ENCODE measurements at regions not wholly inside any gene's neighbourhood (a gene's known extent, or its start where the extent isn't known, plus 50 kb on each side); places are given as distances from the start of the nearest gene placed in this dataset.
"Not testable (repeated sequence)": the region's sequence is repeated elsewhere in the genome, so short reads cannot be mapped to it uniquely, and the experiment has no call there.

DNA sequence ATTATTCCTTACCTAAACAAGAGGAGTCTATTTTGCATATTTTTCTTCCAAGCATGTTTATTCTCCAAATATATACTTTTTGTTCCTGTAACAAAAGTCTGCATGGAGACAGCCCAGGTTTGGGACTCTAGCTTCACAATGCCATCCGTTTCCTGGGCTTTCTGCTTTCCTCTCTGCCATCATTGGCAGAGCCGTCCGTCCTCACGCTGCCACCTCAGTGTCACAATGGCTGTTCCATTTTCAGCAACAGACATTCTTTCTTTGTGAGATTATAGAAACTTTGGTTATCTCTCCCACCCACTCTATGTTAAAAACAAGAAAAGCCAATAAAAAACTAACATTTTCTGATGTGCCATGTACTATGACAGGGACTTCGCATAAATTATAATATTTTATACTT lies 825.2 kb downstream of the REEP3 start:
- Histone ChIP-seq H3K4me3 (ENCODE audit: low read depth, low read length) (no peak overlapping the region), H3K9me3 (no peaks in the 10 kb centered on the region), H3K27me3 (replicated peaks; ENCODE audit: control insufficient read depth, insufficient read depth, low read length) (no peaks in the 10 kb centered on the region), H3K36me3 (ENCODE audit: control insufficient read depth, insufficient read depth, low read length) (no peaks in the 10 kb centered on the region), H3K4me1 (no peaks in the 10 kb centered on the region)
- TF ChIP-seq, protein P1, sequence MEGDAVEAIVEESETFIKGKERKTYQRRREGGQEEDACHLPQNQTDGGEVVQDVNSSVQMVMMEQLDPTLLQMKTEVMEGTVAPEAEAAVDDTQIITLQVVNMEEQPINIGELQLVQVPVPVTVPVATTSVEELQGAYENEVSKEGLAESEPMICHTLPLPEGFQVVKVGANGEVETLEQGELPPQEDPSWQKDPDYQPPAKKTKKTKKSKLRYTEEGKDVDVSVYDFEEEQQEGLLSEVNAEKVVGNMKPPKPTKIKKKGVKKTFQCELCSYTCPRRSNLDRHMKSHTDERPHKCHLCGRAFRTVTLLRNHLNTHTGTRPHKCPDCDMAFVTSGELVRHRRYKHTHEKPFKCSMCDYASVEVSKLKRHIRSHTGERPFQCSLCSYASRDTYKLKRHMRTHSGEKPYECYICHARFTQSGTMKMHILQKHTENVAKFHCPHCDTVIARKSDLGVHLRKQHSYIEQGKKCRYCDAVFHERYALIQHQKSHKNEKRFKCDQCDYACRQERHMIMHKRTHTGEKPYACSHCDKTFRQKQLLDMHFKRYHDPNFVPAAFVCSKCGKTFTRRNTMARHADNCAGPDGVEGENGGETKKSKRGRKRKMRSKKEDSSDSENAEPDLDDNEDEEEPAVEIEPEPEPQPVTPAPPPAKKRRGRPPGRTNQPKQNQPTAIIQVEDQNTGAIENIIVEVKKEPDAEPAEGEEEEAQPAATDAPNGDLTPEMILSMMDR (IDR thresholded peaks at IDR 0.05; ENCODE audit: insufficient read depth in 1 of 2, low read depth in 1 of 2, low read length in 1 of 2, severe bottlenecking in 1 of 2, unreplicated experiment in 1 of 2): no peak
- no peaks in the 10 kb centered on the region for H3K4me1 Mint-ChIP-seq (ENCODE audit: low read depth, unreplicated experiment)
- H3K9me3 Mint-ChIP-seq (ENCODE audit: unreplicated experiment): no peaks in the 10 kb centered on the region
- no peak overlapping the region for H3K27ac Mint-ChIP-seq (ENCODE audit: unreplicated experiment)
- CTCF ChIA-PET: no interaction called here
- intact Hi-C loops (cut with micrococcal nuclease; ENCODE audit: unreplicated experiment): no loop called here
- POLR2A ChIA-PET: no interaction called here
- H3K27me3 Mint-ChIP-seq (ENCODE audit: insufficient read depth, unreplicated experiment): peaks cover 8% of the 10 kb centered on the region
- DNase-seq: no peak
- H3K36me3 Mint-ChIP-seq (ENCODE audit: insufficient read depth, unreplicated experiment): no peaks in the 10 kb centered on the region
- BruUV-seq (replicated peaks): no TSS peak
- no peak overlapping the region for H3K4me3 Mint-ChIP-seq (ENCODE audit: unreplicated experiment)

DNA sequence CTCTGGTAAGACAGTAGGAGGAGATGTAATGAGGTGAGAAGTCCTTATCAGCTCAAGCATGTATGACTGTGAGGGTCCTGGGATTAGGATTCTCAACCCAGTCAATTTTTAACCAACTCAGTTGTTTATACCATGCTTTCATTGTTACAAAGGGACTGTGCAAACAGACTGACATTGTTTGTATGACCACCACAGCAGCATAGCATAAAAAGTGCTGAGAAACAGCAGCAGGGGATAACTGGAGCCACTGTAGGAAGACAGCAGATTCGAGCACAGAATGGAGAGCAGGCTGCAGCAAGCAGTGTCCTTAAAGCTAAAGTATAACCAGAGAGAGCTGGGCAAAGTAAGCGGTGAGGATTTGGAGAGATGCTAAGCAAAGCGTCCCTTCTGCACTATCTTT lies 829.5 kb downstream of the REEP3 start:
- Histone ChIP-seq H3K4me3 (ENCODE audit: low read depth, low read length) (no peak overlapping the region), H3K4me1 (no peaks in the 10 kb centered on the region), H3K9me3 (no peaks in the 10 kb centered on the region), H3K27me3 (replicated peaks; ENCODE audit: control insufficient read depth, insufficient read depth, low read length) (no peaks in the 10 kb centered on the region), H3K36me3 (ENCODE audit: control insufficient read depth, insufficient read depth, low read length) (no peaks in the 10 kb centered on the region)
- H3K27ac Mint-ChIP-seq (ENCODE audit: unreplicated experiment): no peak overlapping the region
- no peaks in the 10 kb centered on the region for H3K27me3 Mint-ChIP-seq (ENCODE audit: insufficient read depth, unreplicated experiment)
- no peaks in the 10 kb centered on the region for H3K9me3 Mint-ChIP-seq (ENCODE audit: unreplicated experiment)
- ChIA-PET POLR2A (no interaction called here), CTCF (interaction anchor here (0.9 kb wide), 1 partner anchor 29 kb away, joined by 3 read pairs; no protein-coding TSS in a partner anchor)
- no peaks in the 10 kb centered on the region for H3K4me1 Mint-ChIP-seq (ENCODE audit: low read depth, unreplicated experiment)
- no peak overlapping the region for H3K4me3 Mint-ChIP-seq (ENCODE audit: unreplicated experiment)
- TF ChIP-seq, protein P1 (IDR thresholded peaks at IDR 0.05; ENCODE audit: insufficient read depth in 1 of 2, low read depth in 1 of 2, low read length in 1 of 2, severe bottlenecking in 1 of 2, unreplicated experiment in 1 of 2): no peak
- no peaks in the 10 kb centered on the region for H3K36me3 Mint-ChIP-seq (ENCODE audit: insufficient read depth, unreplicated experiment)
- intact Hi-C loops (cut with micrococcal nuclease; ENCODE audit: unreplicated experiment): no loop called here
- BruUV-seq (replicated peaks): no TSS peak
- no peak for DNase-seq

DNA sequence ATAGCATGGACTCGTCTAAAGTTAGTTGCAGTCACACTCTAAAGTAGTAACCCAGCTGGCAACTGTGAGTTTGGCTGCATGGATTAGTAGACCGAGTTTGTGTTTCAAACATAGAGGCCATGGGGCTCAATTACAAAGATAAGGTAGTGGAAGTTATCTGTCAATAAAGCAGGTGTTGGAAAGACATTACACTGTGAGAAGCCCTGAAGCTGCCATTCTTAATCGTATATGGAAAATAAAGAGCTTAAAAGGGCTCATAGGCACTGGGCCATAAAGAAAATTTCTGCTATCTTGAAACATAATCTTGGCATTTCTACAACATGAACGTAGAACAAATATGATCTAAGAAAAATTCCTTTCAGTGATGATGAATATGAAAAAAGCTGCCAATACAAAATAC lies 837.7 kb downstream of the REEP3 start:
- BruUV-seq (replicated peaks): no TSS peak
- Histone ChIP-seq H3K4me3 (ENCODE audit: low read depth, low read length) (no peak overlapping the region), H3K36me3 (ENCODE audit: control insufficient read depth, insufficient read depth, low read length) (no peaks in the 10 kb centered on the region), H3K27me3 (replicated peaks; ENCODE audit: control insufficient read depth, insufficient read depth, low read length) (no peaks in the 10 kb centered on the region), H3K4me1 (no peaks in the 10 kb centered on the region), H3K9me3 (peaks cover 20% of the 10 kb centered on the region)
- no peak for DNase-seq
- Mint-ChIP-seq H3K9me3 (ENCODE audit: unreplicated experiment) (peaks cover 40% of the 10 kb centered on the region), H3K27ac (ENCODE audit: unreplicated experiment) (no peak overlapping the region), H3K4me1 (ENCODE audit: low read depth, unreplicated experiment) (no peaks in the 10 kb centered on the region), H3K27me3 (ENCODE audit: insufficient read depth, unreplicated experiment) (no peaks in the 10 kb centered on the region), H3K4me3 (ENCODE audit: unreplicated experiment) (no peak overlapping the region), H3K36me3 (ENCODE audit: insufficient read depth, unreplicated experiment) (no peaks in the 10 kb centered on the region)
- TF ChIP-seq, protein P1 (IDR thresholded peaks at IDR 0.05; ENCODE audit: insufficient read depth in 1 of 2, low read depth in 1 of 2, low read length in 1 of 2, severe bottlenecking in 1 of 2, unreplicated experiment in 1 of 2): no peak
- POLR2A ChIA-PET: no interaction called here
- intact Hi-C loops (cut with micrococcal nuclease; ENCODE audit: unreplicated experiment): no loop called here
- CTCF ChIA-PET: no interaction called here

DNA sequence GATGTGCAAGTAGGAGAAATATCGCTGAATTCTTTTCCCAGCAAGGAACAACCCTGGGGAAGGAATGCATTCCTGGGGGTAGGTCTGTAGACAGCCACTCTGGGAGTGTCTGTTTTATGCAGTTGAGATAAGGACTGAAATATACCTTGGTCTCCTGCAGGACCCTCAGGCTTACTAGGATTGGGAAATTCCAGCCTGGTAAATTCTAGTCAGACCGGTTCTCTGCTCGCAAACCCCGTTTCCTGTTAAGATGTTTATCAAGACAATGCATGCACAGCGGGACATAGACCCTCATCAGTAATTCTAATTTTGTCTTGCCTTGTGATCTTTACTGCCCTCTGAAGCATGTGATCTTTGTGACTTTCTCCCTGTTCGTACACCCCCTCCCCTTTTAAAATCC lies 839.0 kb downstream of the REEP3 start:
- H3K4me1 Mint-ChIP-seq (ENCODE audit: low read depth, unreplicated experiment); H3K36me3 ChIP-seq (ENCODE audit: control insufficient read depth, insufficient read depth, low read length); H3K4me3 ChIP-seq (ENCODE audit: low read depth, low read length); CTCF ChIA-PET; BruUV-seq (replicated peaks); H3K27me3 Mint-ChIP-seq (ENCODE audit: insufficient read depth, unreplicated experiment); intact Hi-C loops (cut with micrococcal nuclease; ENCODE audit: unreplicated experiment); H3K27me3 ChIP-seq (replicated peaks; ENCODE audit: control insufficient read depth, insufficient read depth, low read length); POLR2A ChIA-PET; H3K4me3 Mint-ChIP-seq (ENCODE audit: unreplicated experiment); H3K4me1 ChIP-seq; H3K27ac Mint-ChIP-seq (ENCODE audit: unreplicated experiment); H3K36me3 Mint-ChIP-seq (ENCODE audit: insufficient read depth, unreplicated experiment): not testable (repeated sequence)
- DNase-seq: peak; percentile 29 to 41
- peaks cover 40% of the 10 kb centered on the region for H3K9me3 Mint-ChIP-seq (ENCODE audit: unreplicated experiment)
- H3K9me3 ChIP-seq: peaks cover 20% of the 10 kb centered on the region

All from Caco-2 (cell line).